Activated naive CD4-positive, alpha-beta T cell treated with anti-CD3 and anti-CD28 coated beads, Interleukin-2, amount 10 ng/mL, durations not matched to agents 7 days and 5 days (primary cell): ENCODE measurements at regions not wholly inside any gene's neighbourhood (a gene's known extent, or its start where the extent isn't known, plus 50 kb on each side); places are given as distances from the start of the nearest gene placed in this dataset.
"Not testable (repeated sequence)": the region's sequence is repeated elsewhere in the genome, so short reads cannot be mapped to it uniquely, and the experiment has no call there.

Experiments used
- CTCF ChIA-PET: fragments of 350-600 bp; sonication (Branson Sonifier 250); formaldehyde crosslinking; loops from one replicate; lab custom pipeline; 2021; ENCODE audit warnings: antibody characterized with exemption; lab: Charles Lee
- DNase-seq: peaks from one replicate; pipeline ENCODE4 v3.0.0-alpha.2; 2020
- H3K27ac Mint-ChIP-seq: one replicate; pipeline ENCODE4 v1.8.0; 2021; ENCODE audit warnings: mild to moderate bottlenecking, moderate library complexity, mixed read lengths
- H3K27me3 Mint-ChIP-seq: one replicate; pipeline ENCODE4 v1.8.0; 2021; ENCODE audit warnings: mild to moderate bottlenecking, mixed read lengths
- H3K36me3 Mint-ChIP-seq: one replicate; pipeline ENCODE4 v1.8.0; 2021; ENCODE audit warnings: mixed read lengths
- H3K4me1 Mint-ChIP-seq: one replicate; pipeline ENCODE4 v1.8.0; 2021; ENCODE audit warnings: mixed read lengths
- H3K4me3 Mint-ChIP-seq: one replicate; pipeline ENCODE4 v1.8.0; 2021; ENCODE audit warnings: mild to moderate bottlenecking, moderate library complexity, mixed read lengths
- H3K9me3 Mint-ChIP-seq: one replicate; pipeline ENCODE4 v1.8.0; 2021; ENCODE audit warnings: mixed read lengths

DNA sequence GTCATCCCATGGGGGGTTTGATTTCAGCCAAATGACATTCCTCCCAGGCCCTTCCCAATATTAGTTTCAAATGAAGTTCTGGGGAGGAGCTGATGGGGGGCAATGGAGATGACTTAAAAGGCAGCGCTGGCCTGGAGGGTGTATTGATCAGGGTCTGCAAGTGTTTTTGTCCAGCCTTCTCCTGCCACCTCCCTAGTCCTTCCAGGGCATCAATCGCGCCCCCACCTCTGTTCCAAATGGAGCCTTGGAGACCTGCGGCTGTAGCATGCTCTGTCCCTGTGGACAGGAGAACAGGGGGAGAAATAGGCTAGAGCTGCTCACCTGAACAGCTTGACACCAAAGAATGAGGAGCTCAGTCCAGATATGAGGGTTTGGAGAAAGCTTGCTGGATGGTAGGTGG lies 386.8 kb upstream of the PODXL start:
- Mint-ChIP-seq H3K4me1 (no peaks in the 10 kb centered on the region), H3K27me3 (peaks cover 29% of the 10 kb centered on the region), H3K4me3 (no peak overlapping the region), H3K27ac (no peak overlapping the region), H3K9me3 (no peaks in the 10 kb centered on the region), H3K36me3 (no peaks in the 10 kb centered on the region)
- no peak for DNase-seq
- CTCF ChIA-PET, result interaction anchor here (0.8 to 1.2 kb wide), 2 partner anchors 454 to 637 kb away, joined by 3 to 4 read pairs; no protein-coding TSS in a partner anchor

DNA sequence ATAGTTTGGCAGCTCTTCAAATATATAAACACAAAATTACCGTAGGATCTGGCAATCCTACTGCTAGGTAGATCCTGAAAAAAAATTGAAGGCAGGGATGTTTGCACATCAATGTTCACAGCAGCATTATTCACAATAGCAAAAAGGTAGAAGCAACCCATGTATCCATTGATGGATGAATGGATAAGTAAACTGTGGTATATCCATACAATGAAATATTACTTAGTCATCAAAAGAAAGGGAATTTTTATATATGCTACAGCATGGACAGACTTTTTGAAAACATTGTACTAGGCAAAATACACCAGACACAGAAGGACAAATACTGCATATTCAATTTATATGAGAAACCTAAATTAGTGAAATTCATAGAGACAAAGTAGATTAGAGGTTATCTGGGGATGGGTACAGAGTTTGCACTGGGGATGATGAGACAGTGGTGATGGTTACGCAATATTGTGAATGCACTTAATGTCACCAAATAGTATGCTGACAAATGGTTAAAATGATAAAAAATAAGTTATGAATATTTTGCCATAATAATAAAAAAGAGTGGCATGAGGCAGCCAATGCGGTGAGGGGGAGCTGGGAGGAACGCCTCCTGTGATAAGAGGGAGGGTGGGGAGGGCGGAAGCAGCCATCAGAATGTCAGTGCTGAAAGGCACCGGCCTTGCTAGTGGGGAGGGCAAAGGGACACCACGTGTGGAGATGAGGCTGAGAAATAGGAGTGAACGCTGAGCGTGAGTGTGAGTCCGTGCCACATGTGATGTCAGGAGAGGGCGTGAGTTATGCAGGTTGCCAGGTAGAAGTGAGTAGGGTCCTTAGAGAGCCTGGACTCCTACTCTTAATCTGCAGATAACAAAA lies 386.1 kb upstream of the PODXL start:
- no peak for DNase-seq
- no peak overlapping the region for H3K27ac Mint-ChIP-seq
- H3K36me3 Mint-ChIP-seq, result no peaks in the 10 kb centered on the region
- no peak overlapping the region for H3K4me3 Mint-ChIP-seq
- H3K27me3 Mint-ChIP-seq, result peaks cover 29% of the 10 kb centered on the region
- no peaks in the 10 kb centered on the region for H3K4me1 Mint-ChIP-seq
- CTCF ChIA-PET, result interaction anchor here (0.8 to 1.2 kb wide), 2 partner anchors 455 to 638 kb away, joined by 3 to 4 read pairs; no protein-coding TSS in a partner anchor
- no peaks in the 10 kb centered on the region for H3K9me3 Mint-ChIP-seq

DNA sequence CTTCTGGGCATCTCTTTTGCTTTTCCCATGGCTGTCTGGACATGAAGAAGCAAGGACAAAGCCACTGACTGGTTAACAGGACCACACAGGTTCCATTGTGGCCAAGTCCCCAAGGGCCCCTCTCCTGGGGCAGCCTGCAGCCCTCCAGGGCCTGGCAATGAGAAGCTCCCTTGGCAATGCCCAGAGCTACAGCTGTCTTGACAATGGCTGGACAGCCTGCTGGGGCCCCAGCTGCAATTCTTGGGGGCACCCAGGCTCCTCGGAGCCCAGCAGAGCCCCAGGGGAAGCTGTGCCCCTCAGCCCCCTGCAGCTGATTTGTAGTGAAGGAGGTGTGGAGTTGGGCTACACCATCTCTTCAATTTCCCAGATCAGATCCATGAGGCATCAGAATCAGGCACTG lies 384.9 kb upstream of the PODXL start:
- CTCF ChIA-PET, result no interaction called here
- no peaks in the 10 kb centered on the region for H3K9me3 Mint-ChIP-seq
- H3K4me3 Mint-ChIP-seq, result no peak overlapping the region
- no peak overlapping the region for H3K27ac Mint-ChIP-seq
- no peaks in the 10 kb centered on the region for H3K4me1 Mint-ChIP-seq
- no peak for DNase-seq
- H3K27me3 Mint-ChIP-seq, result peaks cover 24% of the 10 kb centered on the region
- H3K36me3 Mint-ChIP-seq, result no peaks in the 10 kb centered on the region

DNA sequence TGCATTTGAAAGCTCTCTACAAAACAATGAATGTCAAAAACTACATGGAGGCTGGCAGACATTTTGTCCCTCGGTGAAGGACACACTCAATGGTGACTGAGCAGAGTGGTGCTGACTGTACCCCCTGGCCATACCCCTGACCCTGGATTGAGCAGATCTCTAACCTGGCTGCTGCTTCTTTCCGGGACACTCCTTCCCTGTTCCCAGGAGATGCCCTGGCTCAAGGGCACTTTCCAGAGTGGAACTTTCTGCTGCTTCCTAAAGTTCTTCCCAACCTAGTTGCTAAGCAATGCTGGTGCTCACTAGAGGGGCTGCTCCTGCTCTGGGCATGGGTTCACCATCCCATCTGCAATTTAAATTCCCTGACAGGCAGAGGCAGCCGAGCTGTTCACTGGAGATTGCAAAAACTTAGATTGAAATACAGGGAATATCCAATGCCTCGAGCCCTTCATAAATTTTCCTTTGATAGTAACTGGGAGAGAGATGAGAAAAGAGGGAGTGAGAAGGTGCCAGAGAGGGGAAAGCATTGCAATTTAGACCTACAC lies 384.3 kb upstream of the PODXL start:
- CTCF ChIA-PET, result no interaction called here
- Mint-ChIP-seq H3K4me1 (no peaks in the 10 kb centered on the region), H3K9me3 (no peaks in the 10 kb centered on the region), H3K27me3 (peaks cover 18% of the 10 kb centered on the region), H3K36me3 (no peaks in the 10 kb centered on the region), H3K4me3 (no peak overlapping the region), H3K27ac (no peak overlapping the region)
- DNase-seq, result no peak

DNA sequence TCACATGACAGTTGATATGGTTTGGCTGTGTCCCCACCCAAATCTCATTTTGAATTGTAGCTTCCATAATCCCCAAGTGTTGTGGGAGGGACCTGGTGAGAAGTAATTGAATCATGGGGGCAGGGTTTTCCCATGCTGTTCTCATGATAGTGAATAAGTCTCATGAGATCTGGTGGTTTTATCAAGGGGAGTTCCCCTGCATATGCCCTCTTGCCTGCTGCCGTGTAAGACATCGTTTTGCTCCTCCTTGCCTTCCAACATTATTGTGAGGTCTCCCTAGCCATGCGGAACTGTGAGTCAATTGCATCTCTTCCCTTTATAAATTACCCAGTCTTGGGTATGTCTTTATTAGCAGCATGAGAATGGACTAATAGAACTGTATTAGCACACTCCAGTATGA lies 382.4 kb upstream of the PODXL start:
- H3K9me3 Mint-ChIP-seq, H3K27ac Mint-ChIP-seq, H3K36me3 Mint-ChIP-seq, DNase-seq, H3K4me3 Mint-ChIP-seq, H3K4me1 Mint-ChIP-seq, H3K27me3 Mint-ChIP-seq: not testable (repeated sequence)
- CTCF ChIA-PET, result interaction anchor here (1.1 kb wide), 1 partner anchor 19 kb away, joined by 4 read pairs; no protein-coding TSS in a partner anchor

DNA sequence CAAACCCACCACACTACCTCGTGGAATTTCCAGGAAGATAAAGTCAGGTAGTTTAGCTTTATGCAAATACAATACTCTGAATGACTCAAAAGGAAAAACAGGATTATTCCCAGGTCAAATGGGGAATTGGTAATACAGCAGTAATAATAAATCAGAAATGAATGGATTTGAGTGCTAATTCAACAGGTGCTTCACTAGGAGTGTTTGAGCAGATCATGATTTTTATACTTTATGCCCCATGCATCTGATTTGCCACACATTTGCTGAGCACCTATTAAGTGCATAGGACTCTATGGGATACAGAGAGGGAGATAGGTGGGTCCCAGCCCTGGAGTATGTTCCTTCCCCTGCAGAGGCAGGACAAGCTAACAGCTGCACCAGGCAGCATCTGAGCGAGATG lies 381.4 kb upstream of the PODXL start:
- no peak for DNase-seq
- Mint-ChIP-seq H3K27ac (no peak overlapping the region), H3K36me3 (no peaks in the 10 kb centered on the region), H3K9me3 (no peaks in the 10 kb centered on the region), H3K4me3 (no peak overlapping the region), H3K4me1 (no peaks in the 10 kb centered on the region), H3K27me3 (no peaks in the 10 kb centered on the region)
- CTCF ChIA-PET, result interaction anchor here (1.1 kb wide), 1 partner anchor 18 kb away, joined by 4 read pairs; no protein-coding TSS in a partner anchor

DNA sequence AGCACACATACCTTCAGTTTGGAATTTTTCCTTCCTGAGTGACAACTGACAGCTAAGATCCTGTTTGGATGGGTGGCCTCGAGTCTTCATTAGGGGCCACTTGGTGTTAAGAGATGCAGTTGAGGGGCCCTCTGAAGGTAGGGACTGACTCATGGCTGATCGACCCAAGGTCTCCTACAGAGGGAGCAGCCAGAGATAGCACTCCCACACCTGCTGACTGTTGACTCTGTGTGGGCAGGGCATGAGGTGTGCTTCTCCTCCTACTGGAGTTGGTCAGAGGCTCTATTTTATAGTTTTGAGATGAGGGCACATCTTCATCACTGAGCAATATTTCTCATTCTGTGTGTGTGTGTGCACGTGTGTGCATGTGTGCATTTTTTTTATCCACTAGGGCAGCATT lies 378.8 kb upstream of the PODXL start:
- H3K9me3 Mint-ChIP-seq, result no peaks in the 10 kb centered on the region
- DNase-seq, result no peak
- H3K36me3 Mint-ChIP-seq, result no peaks in the 10 kb centered on the region
- H3K27me3 Mint-ChIP-seq, result no peaks in the 10 kb centered on the region
- no peaks in the 10 kb centered on the region for H3K4me1 Mint-ChIP-seq
- H3K27ac Mint-ChIP-seq, result no peak overlapping the region
- no peak overlapping the region for H3K4me3 Mint-ChIP-seq
- CTCF ChIA-PET, result no interaction called here

DNA sequence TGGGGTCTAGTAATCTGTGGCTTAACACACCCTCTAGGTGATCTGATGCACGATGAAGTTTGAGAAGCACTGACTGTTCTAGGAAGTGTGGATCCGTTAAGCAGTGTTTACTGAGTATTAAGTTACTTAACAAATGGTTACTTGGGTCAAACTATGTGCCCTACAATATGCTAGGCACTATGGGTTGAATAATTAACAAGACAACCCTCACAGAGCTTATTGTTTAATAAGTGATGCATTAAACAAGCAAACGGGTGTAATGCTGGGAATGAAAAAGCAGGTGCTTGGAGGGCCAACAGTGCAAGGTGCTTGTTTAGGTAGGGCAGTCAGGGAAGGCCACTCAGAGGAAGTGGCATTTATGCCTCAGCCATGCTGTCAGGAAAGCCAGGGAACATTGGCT lies 378.0 kb upstream of the PODXL start:
- H3K27ac Mint-ChIP-seq, result no peak overlapping the region
- H3K9me3 Mint-ChIP-seq, result no peaks in the 10 kb centered on the region
- H3K4me3 Mint-ChIP-seq, result no peak overlapping the region
- CTCF ChIA-PET, result no interaction called here
- no peaks in the 10 kb centered on the region for H3K27me3 Mint-ChIP-seq
- no peaks in the 10 kb centered on the region for H3K4me1 Mint-ChIP-seq
- DNase-seq, result no peak
- H3K36me3 Mint-ChIP-seq, result no peaks in the 10 kb centered on the region

DNA sequence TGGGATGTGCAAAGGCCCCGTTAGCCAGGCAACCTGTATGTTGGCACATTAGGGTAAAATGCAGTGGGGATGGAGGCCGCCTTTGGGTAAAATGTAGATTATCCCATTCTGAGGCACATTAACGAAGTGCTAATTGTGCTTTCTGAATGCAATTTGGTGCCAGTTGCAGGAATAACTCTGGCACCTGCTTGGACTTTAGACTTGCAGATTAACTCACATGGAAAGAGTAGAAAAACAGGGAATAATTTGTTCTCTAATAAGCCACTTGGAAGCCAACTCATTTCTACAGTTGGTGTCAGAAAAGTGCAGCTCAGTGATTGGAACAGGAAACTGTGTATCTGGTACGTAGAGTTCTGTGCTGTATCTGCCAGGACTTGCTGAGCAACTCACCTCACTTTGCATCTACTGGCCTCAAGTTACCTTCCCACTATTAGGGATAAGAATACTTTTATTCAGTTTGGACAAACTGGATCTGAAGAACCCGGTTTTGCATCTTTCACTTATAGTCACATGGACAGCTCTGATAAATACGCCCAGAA lies 377.4 kb upstream of the PODXL start:
- Mint-ChIP-seq H3K4me1 (no peaks in the 10 kb centered on the region), H3K36me3 (no peaks in the 10 kb centered on the region), H3K4me3 (no peak overlapping the region), H3K27ac (no peak overlapping the region), H3K9me3 (no peaks in the 10 kb centered on the region), H3K27me3 (no peaks in the 10 kb centered on the region)
- DNase-seq, result no peak
- CTCF ChIA-PET, result no interaction called here

DNA sequence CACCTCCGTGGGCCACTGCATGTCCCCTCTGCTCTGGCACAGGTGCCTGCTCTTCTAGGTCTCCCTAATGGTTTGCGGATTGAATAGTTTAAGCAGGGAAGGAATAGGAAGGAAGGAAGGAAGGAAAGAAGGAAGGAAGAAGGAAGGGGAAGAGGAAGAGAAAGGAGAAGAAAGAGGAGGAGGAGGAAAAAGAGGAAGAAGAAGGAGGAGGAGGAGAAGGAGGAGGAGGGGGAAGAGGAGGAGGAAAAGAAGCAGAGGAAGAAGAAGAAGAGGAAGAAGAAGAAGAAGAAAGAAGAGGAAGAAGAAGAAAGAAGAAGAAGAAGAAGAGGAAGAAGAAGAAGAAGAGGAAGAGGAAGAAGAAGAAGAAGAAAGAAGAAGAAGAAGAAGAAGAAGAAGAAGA lies 376.8 kb upstream of the PODXL start:
- H3K4me3 Mint-ChIP-seq, H3K27ac Mint-ChIP-seq, H3K9me3 Mint-ChIP-seq, CTCF ChIA-PET, H3K36me3 Mint-ChIP-seq, H3K4me1 Mint-ChIP-seq, H3K27me3 Mint-ChIP-seq, DNase-seq: not testable (repeated sequence)

DNA sequence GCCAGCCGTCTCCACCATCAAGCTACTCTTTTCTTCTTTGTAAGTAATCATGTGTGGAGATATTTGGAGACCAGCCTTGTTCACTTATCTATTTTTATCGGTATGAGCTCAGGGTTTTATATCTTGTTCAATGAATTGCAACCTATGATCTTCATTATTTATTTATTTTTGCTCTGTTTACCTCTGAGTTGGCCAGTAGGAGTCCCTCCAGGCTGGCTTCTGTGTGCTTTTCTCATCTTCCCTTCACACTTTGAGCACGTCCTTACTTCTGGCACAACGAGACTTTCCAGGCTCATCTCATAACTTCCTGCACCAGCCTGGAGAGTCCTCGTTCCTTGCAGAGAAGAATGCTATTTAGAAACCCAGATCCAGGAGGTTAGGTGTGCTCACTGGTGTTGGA lies 375.8 kb upstream of the PODXL start:
- Mint-ChIP-seq H3K4me1 (no peaks in the 10 kb centered on the region), H3K27ac (no peak overlapping the region), H3K4me3 (no peak overlapping the region), H3K36me3 (no peaks in the 10 kb centered on the region), H3K27me3 (no peaks in the 10 kb centered on the region), H3K9me3 (no peaks in the 10 kb centered on the region)
- CTCF ChIA-PET, result no interaction called here
- DNase-seq, result no peak

DNA sequence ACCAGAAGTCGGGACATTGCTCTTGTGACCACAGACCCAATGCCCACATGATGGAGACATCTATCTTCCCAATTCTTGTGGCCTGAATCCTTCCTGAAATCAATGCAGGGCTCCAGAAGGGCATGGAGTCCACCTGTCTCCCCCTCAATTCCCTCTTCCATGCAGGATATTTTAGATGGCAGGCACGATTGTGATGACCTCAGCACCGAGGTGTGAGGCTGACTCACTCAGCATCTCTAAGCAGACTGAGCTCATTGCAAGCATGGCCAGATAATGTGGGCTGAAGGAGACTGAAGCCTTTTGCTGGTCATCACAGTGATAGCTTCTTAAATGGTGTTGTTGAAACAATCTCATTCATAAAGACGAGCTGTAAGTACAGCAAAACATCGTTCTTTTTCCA lies 374.9 kb upstream of the PODXL start:
- no peaks in the 10 kb centered on the region for H3K27me3 Mint-ChIP-seq
- no peaks in the 10 kb centered on the region for H3K4me1 Mint-ChIP-seq
- no peak overlapping the region for H3K27ac Mint-ChIP-seq
- DNase-seq, result no peak
- CTCF ChIA-PET, result no interaction called here
- no peaks in the 10 kb centered on the region for H3K36me3 Mint-ChIP-seq
- H3K4me3 Mint-ChIP-seq, result no peak overlapping the region
- H3K9me3 Mint-ChIP-seq, result no peaks in the 10 kb centered on the region

DNA sequence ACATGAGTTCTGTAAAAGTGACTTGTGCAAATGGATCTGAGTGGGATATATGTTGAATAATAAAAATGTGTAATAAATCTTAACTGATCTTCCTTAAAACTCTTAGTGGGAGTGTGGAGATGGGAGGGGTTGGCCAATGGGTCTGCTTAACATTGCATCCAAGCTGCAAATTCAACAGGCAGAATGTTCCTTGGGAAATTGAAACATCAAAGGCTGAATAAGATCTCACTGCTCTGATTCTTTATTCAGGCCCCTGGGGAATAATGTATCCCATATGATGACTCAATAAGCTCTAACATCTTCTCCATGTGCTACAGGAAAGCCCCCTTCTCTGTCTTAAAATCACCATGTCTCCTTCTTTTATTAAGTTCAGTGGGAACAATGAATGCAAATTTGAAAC lies 373.2 kb upstream of the PODXL start:
- DNase-seq, result no peak
- Mint-ChIP-seq H3K36me3 (no peaks in the 10 kb centered on the region), H3K4me1 (no peaks in the 10 kb centered on the region), H3K27ac (no peak overlapping the region), H3K27me3 (no peaks in the 10 kb centered on the region), H3K9me3 (no peaks in the 10 kb centered on the region), H3K4me3 (no peak overlapping the region)
- CTCF ChIA-PET, result no interaction called here

DNA sequence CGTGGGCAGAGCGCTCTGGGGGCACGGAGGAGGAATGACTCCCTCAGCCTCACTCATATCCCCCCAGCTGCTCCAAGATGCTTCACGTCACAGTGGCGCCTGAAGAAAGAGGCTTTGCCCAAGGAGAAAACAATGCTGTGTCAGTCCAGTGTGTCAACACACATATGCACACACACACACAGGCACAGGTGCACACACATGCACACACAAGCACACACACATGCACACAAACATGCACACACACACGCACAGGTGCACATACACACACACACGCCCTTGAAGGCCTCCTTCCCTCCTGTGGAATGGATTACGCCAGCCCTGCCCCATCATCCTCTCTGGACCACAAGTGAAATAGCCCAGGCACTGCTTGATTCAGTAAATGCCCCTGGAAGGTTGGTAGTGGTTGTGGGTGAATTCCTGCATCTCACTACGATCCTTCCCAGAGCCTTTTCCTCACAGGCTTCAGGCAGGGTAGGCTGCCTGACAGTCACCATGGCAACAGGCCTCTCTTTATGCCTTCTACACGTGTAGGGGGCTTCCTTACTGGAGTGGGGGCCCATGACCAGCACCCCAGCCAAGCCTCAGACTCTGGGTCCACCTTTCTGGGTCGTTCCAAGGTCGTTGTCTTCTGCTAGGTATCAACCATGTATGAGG lies 371.5 kb upstream of the PODXL start:
- no peak for DNase-seq
- no peak overlapping the region for H3K27ac Mint-ChIP-seq
- H3K4me3 Mint-ChIP-seq, result no peak overlapping the region
- H3K27me3 Mint-ChIP-seq, result no peaks in the 10 kb centered on the region
- no peaks in the 10 kb centered on the region for H3K36me3 Mint-ChIP-seq
- no peaks in the 10 kb centered on the region for H3K4me1 Mint-ChIP-seq
- no peaks in the 10 kb centered on the region for H3K9me3 Mint-ChIP-seq
- CTCF ChIA-PET, result no interaction called here
